ENCODE measurements at regions not wholly inside any gene's neighbourhood (a gene's known extent, or its start where the extent isn't known, plus 50 kb on each side); places are given as distances from the start of the nearest gene placed in this dataset.
"Not testable (repeated sequence)": the region's sequence is repeated elsewhere in the genome, so short reads cannot be mapped to it uniquely, and the experiment has no call there.

- H3K27me3 Mint-ChIP-seq, result no peaks in the 10 kb centered on the region
- peaks cover 0 to 6% (median 4%) of the 10 kb centered on the region in 3 donors for H3K9me3 Mint-ChIP-seq
- no peaks in the 10 kb centered on the region for H3K4me1 Mint-ChIP-seq
- H3K27ac Mint-ChIP-seq, result no peak overlapping the region
- no peaks in the 10 kb centered on the region for H3K36me3 Mint-ChIP-seq
- H3K4me3 Mint-ChIP-seq, result peak overlapping the region in 1 of 4 donors; percentile 28
Measured at GRCh38 chr4:125181804-125182203, 133.0 kb upstream of the FAT4 start.

GRCh38 chr4:125179727-125180126 is 135.0 kb upstream of the FAT4 start:
- Mint-ChIP-seq H3K36me3 (no peaks in the 10 kb centered on the region), H3K4me3 (no peak overlapping the region), H3K27me3 (no peaks in the 10 kb centered on the region), H3K9me3 (peaks cover 0 to 6% (median 4%) of the 10 kb centered on the region in 3 donors), H3K4me1 (no peaks in the 10 kb centered on the region), H3K27ac (no peak overlapping the region)

DNA sequence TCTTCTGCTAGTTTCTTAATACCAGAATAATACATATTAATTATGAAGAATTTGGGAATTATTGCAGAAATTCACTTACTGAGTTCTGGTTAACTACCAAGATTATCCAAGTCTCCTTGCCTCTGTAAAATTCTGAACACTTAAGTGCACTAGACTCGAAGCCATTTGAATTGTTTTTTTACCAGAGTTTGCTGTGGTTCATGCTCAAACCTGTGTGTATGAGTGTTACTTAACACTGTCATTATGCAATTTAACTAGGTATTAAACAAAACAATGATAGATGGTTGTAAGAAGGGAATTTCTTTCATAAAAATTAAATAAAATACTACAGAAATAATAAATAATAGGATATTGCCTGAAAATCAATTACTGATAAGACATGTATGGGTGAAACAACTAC is 145.6 kb upstream of the FAT4 start:
- no peaks in the 10 kb centered on the region for H3K27me3 Mint-ChIP-seq
- no peak overlapping the region for H3K4me3 Mint-ChIP-seq
- H3K36me3 Mint-ChIP-seq, result no peaks in the 10 kb centered on the region
- H3K9me3 Mint-ChIP-seq, result peaks cover 0 to 13% (median 3%) of the 10 kb centered on the region in 3 donors
- H3K27ac Mint-ChIP-seq, result no peak overlapping the region
- H3K4me1 Mint-ChIP-seq, result no peaks in the 10 kb centered on the region

- Mint-ChIP-seq H3K9me3 (peaks cover 0 to 13% (median 3%) of the 10 kb centered on the region in 3 donors), H3K27ac (no peak overlapping the region), H3K4me3 (no peak overlapping the region), H3K4me1 (no peaks in the 10 kb centered on the region), H3K36me3 (no peaks in the 10 kb centered on the region), H3K27me3 (no peaks in the 10 kb centered on the region)
Measured at GRCh38 chr4:125168531-125168930, 146.2 kb upstream of the FAT4 start.

DNA sequence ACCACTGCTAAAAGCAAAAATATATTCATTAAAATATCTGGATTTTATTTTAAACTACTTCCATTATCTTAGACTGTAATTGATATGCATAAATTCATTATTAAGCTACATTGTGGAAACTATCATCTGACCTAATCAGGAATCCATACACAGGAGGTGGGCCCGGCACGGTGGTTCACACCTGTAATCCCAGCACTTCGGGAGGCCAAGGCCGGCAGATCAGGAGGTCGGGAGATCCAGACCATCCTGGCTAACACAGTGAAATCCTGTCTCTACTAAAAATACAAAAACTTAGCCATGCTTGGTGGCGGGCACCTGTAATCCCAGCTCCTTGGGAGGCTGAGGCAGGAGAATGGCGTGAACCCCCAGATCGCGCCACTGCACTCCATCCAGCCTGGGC is 148.7 kb upstream of the FAT4 start:
- not testable (repeated sequence) for H3K36me3 Mint-ChIP-seq, H3K27me3 Mint-ChIP-seq, H3K4me3 Mint-ChIP-seq, H3K9me3 Mint-ChIP-seq, H3K4me1 Mint-ChIP-seq, H3K27ac Mint-ChIP-seq

DNA sequence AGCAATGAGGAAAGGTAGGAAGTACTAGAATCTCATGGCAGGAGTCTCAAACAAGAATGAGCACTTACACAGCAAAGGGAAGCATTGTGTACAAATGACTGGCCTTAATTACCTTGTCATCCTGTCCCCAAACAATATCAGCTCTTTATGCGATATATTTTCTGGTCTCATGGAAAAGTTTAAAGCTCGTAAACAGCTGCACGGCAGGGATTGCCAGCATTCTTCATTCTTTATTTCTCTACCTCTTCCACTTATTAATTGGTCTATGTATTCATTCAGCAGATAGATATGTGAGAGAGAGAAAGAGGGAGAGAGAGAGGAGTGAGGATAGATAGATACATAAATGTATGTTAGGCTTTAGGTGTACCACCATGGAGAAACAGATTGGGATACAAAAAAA is 155.8 kb upstream of the FAT4 start:
- Mint-ChIP-seq H3K27ac (no peak overlapping the region), H3K36me3 (no peaks in the 10 kb centered on the region), H3K27me3 (no peaks in the 10 kb centered on the region), H3K9me3 (peaks cover 5 to 9% (median 8%) of the 10 kb centered on the region in 3 donors), H3K4me1 (no peaks in the 10 kb centered on the region), H3K4me3 (no peak overlapping the region)

GRCh38 chr4:125155251-125155650 is 159.5 kb upstream of the FAT4 start:
- H3K4me3 Mint-ChIP-seq, result no peak overlapping the region
- H3K9me3 Mint-ChIP-seq, result peaks cover 3 to 6% (median 3%) of the 10 kb centered on the region in 3 donors
- no peak overlapping the region for H3K27ac Mint-ChIP-seq
- no peaks in the 10 kb centered on the region for H3K27me3 Mint-ChIP-seq
- no peaks in the 10 kb centered on the region for H3K36me3 Mint-ChIP-seq
- H3K4me1 Mint-ChIP-seq, result no peaks in the 10 kb centered on the region

DNA sequence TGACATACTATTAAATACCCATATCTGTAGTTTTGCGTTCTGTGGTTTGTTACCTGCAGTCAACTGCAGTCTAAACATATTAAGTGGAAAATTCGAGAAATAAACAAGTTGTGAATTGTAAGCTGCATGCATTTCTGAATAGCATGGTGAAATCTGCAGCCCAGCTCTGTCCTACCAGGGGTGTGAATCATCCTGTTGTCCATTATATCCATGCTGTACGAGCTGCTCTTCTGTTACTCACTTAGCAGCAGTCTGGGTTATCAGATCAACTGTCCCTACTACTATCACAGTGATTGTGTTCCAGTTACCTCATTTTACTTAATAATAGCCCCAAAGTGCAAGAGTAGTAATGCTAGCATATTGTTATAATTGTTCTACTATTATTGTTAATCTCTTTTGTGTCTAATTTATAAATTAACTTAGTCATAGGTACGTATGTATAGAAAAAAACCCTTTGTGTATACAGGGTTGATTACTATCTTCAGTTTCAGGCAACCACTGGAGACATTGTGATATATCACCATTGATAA is 173.7 kb upstream of the FAT4 start:
- Mint-ChIP-seq H3K27ac (no peak overlapping the region), H3K9me3 (peaks cover 0 to 6% (median 0%) of the 10 kb centered on the region in 3 donors), H3K27me3 (no peaks in the 10 kb centered on the region), H3K4me1 (no peaks in the 10 kb centered on the region), H3K4me3 (no peak overlapping the region), H3K36me3 (no peaks in the 10 kb centered on the region)

GRCh38 chr4:125135652-125136051 is 179.1 kb upstream of the FAT4 start:
- H3K4me3 Mint-ChIP-seq, result no peak overlapping the region
- H3K27me3 Mint-ChIP-seq, result no peaks in the 10 kb centered on the region
- H3K4me1 Mint-ChIP-seq, result no peaks in the 10 kb centered on the region
- no peak overlapping the region for H3K27ac Mint-ChIP-seq
- no peaks in the 10 kb centered on the region for H3K36me3 Mint-ChIP-seq
- peaks cover 0 to 5% (median 3%) of the 10 kb centered on the region in 3 donors for H3K9me3 Mint-ChIP-seq

DNA sequence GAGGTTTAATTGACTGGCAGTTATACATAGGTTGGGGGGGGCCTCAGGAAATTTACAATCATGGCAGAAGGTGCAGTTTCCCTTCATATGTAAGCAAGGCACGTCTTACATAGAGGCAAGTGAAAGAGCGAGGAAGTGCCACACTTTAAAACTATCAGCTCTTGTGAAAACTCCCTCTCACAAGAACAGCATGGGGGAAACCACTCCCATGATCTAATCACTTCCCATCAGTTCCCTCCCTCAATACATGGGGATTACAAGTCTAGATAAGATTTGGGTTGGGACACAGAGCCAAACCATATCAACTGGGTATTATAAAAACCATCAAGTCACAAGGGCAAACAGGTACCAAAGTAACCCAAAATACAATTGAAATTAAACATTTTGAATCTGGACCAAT is 182.0 kb upstream of the FAT4 start:
- no peak overlapping the region for H3K4me3 Mint-ChIP-seq
- no peaks in the 10 kb centered on the region for H3K4me1 Mint-ChIP-seq
- H3K27ac Mint-ChIP-seq, result no peak overlapping the region
- H3K36me3 Mint-ChIP-seq, result no peaks in the 10 kb centered on the region
- no peaks in the 10 kb centered on the region for H3K27me3 Mint-ChIP-seq
- H3K9me3 Mint-ChIP-seq, result peaks cover 0 to 5% (median 0%) of the 10 kb centered on the region in 3 donors

DNA sequence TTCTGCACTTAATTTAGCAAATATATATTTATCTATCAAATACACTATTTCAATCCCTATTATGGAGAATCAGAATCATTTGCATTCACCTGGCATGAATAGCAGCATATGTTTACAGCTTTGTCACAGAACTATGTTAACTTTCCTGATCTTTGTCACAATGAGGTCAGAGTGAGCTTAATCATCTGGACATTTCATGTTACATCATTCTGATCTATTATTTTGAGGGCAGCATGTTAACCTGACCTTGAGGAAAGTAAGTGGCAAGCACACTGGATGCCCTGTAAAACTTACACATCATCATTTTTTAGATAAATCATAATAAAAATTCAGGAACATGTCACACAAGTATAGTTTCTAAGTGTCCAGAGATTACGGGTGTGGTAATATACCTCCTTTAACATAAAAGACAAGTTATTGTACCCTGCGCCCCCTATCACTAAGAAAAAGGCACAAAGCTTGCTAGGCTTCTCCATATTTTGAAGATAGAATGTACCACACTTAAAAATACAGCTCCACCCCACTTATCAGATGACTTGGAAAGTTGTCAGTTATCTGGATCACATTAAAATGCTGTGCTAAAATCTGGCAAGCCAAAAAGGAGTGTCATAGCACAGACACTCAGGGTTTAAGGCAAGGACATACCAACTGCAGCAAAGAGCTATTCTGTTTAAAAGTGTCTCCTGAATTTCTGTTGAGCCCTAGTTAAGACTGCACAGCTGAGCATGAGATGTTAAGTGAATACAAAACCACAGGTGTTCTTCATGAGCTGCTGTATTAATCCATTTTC is 182.7 kb upstream of the FAT4 start:
- H3K36me3 Mint-ChIP-seq, result no peaks in the 10 kb centered on the region
- H3K27ac Mint-ChIP-seq, result no peak overlapping the region
- H3K9me3 Mint-ChIP-seq, result peaks cover 0 to 5% (median 0%) of the 10 kb centered on the region in 3 donors
- no peak overlapping the region for H3K4me3 Mint-ChIP-seq
- no peaks in the 10 kb centered on the region for H3K4me1 Mint-ChIP-seq
- no peaks in the 10 kb centered on the region for H3K27me3 Mint-ChIP-seq

GRCh38 chr4:125125276-125125675 is 189.5 kb upstream of the FAT4 start:
- Mint-ChIP-seq H3K27me3 (no peaks in the 10 kb centered on the region), H3K9me3 (peaks cover 0 to 1% (median 0%) of the 10 kb centered on the region in 3 donors), H3K27ac (no peak overlapping the region), H3K4me1 (no peaks in the 10 kb centered on the region), H3K4me3 (no peak overlapping the region), H3K36me3 (no peaks in the 10 kb centered on the region)

DNA sequence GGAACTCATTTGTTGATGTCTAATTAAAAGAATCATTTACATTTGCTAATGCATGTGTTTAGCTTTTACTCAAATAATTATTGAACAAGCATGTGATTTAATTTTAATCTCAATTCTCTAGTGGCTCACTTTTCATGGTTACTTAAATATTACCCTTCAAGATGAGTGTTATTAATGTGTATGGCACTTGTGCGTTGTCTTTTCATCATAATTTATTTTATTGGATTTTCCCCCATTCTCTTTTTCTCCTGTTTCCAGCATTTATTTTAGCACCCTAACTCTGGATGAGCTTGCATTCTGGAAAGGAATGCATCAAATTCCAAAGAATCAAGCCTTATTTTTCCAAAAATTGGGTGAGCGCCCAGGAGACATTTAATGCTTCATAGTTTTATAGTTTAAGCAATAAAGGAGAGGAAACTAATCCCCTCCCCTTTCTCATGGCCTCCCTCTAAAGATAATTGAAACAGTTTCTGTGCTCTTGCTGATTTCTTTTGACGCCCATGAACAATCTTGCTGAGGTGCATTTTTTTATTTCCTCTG is 191.1 kb upstream of the FAT4 start:
- no peak overlapping the region for H3K4me3 Mint-ChIP-seq
- no peaks in the 10 kb centered on the region for H3K36me3 Mint-ChIP-seq
- H3K4me1 Mint-ChIP-seq, result no peaks in the 10 kb centered on the region
- peaks cover 0 to 1% (median 0%) of the 10 kb centered on the region in 3 donors for H3K9me3 Mint-ChIP-seq
- H3K27me3 Mint-ChIP-seq, result no peaks in the 10 kb centered on the region
- no peak overlapping the region for H3K27ac Mint-ChIP-seq

GRCh38 chr4:125121581-125121980 is 193.2 kb upstream of the FAT4 start:
- H3K4me3 Mint-ChIP-seq, result no peak overlapping the region
- H3K4me1 Mint-ChIP-seq, result no peaks in the 10 kb centered on the region
- no peak overlapping the region for H3K27ac Mint-ChIP-seq
- H3K27me3 Mint-ChIP-seq, result no peaks in the 10 kb centered on the region
- H3K9me3 Mint-ChIP-seq, result peaks cover 0 to 1% (median 0%) of the 10 kb centered on the region in 3 donors
- no peaks in the 10 kb centered on the region for H3K36me3 Mint-ChIP-seq

DNA sequence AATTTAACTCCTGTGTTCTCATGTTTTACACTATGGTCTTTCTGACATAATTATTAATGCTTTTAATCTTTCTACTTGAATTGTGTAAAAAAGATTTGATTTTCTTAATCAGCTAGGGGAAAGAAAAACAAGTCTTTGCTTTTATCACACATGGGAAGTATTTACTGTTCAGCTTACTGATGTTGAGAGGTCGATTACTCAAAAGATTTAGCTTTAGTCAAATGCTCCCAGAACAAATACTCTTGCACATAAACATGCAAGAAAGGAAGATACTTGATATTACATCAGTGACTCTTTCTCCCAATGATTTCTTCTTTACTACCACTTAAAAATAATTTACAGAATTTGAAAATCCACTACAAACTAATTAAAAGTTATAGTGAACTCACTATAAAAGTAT is 198.3 kb upstream of the FAT4 start:
- H3K4me3 Mint-ChIP-seq, result no peak overlapping the region
- no peak overlapping the region for H3K27ac Mint-ChIP-seq
- H3K9me3 Mint-ChIP-seq, result no peaks in the 10 kb centered on the region
- H3K4me1 Mint-ChIP-seq, result no peaks in the 10 kb centered on the region
- H3K36me3 Mint-ChIP-seq, result no peaks in the 10 kb centered on the region
- H3K27me3 Mint-ChIP-seq, result no peaks in the 10 kb centered on the region

GRCh38 chr4:125115941-125116340 is 198.8 kb upstream of the FAT4 start:
- Mint-ChIP-seq H3K27me3 (no peaks in the 10 kb centered on the region), H3K36me3 (peaks cover 3% of the 10 kb centered on the region), H3K27ac (no peak overlapping the region), H3K9me3 (no peaks in the 10 kb centered on the region), H3K4me3 (no peak overlapping the region), H3K4me1 (no peaks in the 10 kb centered on the region)

Measured in IgD-negative memory B cell (primary cell).